ENCODE measurements at regions not wholly inside any gene's neighbourhood (a gene's known extent, or its start where the extent isn't known, plus 50 kb on each side); places are given as distances from the start of the nearest gene placed in this dataset.

GRCh38 chr2:238963161-238963970, 115.5 kb downstream of the TWIST2 start:
- Histone ChIP-seq H3K9me3 (peaks cover 0 to 8% (median 0%) of the 10 kb centered on the region in 12 donors), H3K36me3 (no peaks in the 10 kb centered on the region), H3K27me3 (no peaks in the 10 kb centered on the region), H3K4me1 (no peaks in the 10 kb centered on the region), H3K27ac (no peak overlapping the region), H3K4me3 (no peak overlapping the region)
- intact Hi-C loops (cut with DNase I): loop anchor here in 2 of 10 donors (10.0 kb wide), 1 partner anchor 599 kb away; no protein-coding TSS in a partner anchor
- 71 to 73% (median 73%) methylated on average over 14 to 15 of the region's 15 CpGs for WGBS, 4 donors
- no peak for TF ChIP-seq CTCF (IDR thresholded peaks at IDR 0.05)
- TF ChIP-seq POLR2A (IDR thresholded peaks at IDR 0.05): no peak
- DNase-seq: peak in 1 of 5 donors; percentile 11
- ATAC-seq: no peak

GRCh38 chr2:238963971-238964328, 116.1 kb downstream of the TWIST2 start:
- no peaks in the 10 kb centered on the region for H3K4me1 ChIP-seq
- no peak for TF ChIP-seq CTCF (IDR thresholded peaks at IDR 0.05)
- no peak for TF ChIP-seq POLR2A (IDR thresholded peaks at IDR 0.05)
- WGBS, 4 donors: 70 to 89% (median 81%) methylated on average over 2 of the region's 2 CpGs
- intact Hi-C loops (cut with DNase I): loop anchor here in 2 of 10 donors (10.0 kb wide), 1 partner anchor 599 kb away; no protein-coding TSS in a partner anchor
- no peaks in the 10 kb centered on the region for H3K36me3 ChIP-seq
- no peaks in the 10 kb centered on the region for H3K27me3 ChIP-seq
- H3K27ac ChIP-seq: no peak overlapping the region
- peak in 1 of 5 donors; percentile 10 for DNase-seq
- no peak overlapping the region for H3K4me3 ChIP-seq
- ATAC-seq: no peak
- peaks cover 0 to 8% (median 0%) of the 10 kb centered on the region in 12 donors for H3K9me3 ChIP-seq

DNA sequence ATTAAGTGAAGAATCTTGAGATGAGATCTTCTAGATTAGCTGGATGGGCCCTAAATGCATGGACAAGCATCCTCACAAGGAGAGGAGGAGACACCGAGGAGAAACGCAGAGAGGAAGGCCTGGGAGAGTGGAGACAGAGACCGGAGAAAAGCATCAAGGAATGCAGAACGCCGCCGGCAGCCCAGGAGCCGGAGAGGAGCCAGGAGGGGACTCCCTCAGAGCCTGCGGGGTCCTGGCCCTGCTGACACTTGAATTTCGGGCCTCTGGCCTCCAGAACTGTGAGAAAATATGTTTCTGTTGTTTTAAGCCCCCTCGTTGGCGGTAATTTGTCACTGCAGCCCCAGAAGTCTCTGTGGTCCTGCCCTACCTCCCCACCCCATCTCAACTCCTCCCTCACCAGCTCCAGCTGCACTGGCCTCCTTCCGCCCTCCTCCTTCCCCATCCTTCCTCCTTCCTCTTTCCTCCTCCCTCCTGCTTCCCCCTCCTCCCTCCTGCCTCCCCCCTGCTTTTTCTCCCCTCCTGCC, 116.7 kb downstream of the TWIST2 start:
- Histone ChIP-seq H3K9me3 (peaks cover 0 to 8% (median 0%) of the 10 kb centered on the region in 12 donors), H3K4me3 (no peak overlapping the region), H3K27me3 (peaks cover 0 to under 1% (median 0%) of the 10 kb centered on the region in 9 donors), H3K36me3 (no peaks in the 10 kb centered on the region), H3K4me1 (no peaks in the 10 kb centered on the region), H3K27ac (no peak overlapping the region)
- 65 to 80% (median 71%) methylated on average over 12 of the region's 12 CpGs for WGBS, 4 donors
- TF ChIP-seq POLR2A (IDR thresholded peaks at IDR 0.05) (no peak), CTCF (IDR thresholded peaks at IDR 0.05) (no peak)
- ATAC-seq: no peak
- DNase-seq: peak in 1 of 5 donors; percentile 5
- intact Hi-C loops (cut with DNase I): loop anchor here in 2 of 10 donors (10.0 kb wide), 1 partner anchor 600 kb away; no protein-coding TSS in a partner anchor

DNA sequence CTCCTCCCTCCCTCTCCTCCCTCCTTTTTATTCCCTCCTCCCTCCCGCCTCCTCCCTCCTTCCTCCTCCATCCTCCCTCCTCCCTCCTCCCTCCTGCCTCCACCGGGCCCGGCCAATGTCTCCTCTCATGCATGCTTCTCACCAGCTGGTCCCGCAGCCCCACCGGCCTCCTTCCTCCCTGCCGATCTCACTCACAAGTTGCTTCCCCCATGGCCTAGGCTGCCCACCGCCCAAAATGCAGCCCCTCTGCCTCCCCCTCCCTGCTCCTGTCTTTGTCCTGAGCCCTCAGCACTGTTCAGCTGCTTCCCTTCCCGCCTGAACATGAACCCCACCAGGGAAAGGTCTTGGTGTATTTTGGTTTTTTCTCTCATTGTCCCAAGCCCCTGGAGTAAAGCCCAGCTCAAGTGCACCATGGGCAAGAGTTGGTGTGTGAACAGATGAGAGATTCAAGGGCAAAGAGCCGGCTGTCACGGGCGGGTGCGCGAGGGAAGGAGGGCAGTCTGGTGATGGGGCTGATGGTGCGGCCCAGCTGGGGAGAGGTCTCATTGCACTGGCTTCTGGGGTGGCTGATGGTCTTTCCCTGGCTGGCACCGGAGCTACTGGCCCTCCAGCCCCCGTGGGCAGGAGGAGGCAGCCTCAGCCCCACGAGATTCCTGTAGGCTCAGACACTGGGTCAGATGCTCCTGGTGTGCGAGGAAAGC, 117.6 kb downstream of the TWIST2 start:
- peaks cover 0 to 8% (median 0%) of the 10 kb centered on the region in 9 donors for H3K27me3 ChIP-seq
- H3K9me3 ChIP-seq: peaks cover 0 to 8% (median 0%) of the 10 kb centered on the region in 12 donors
- intact Hi-C loops (cut with DNase I): loop anchor here in 2 of 10 donors (10.0 kb wide), 1 partner anchor 601 kb away; no protein-coding TSS in a partner anchor
- TF ChIP-seq CTCF (IDR thresholded peaks at IDR 0.05): no peak
- no peak for TF ChIP-seq POLR2A (IDR thresholded peaks at IDR 0.05)
- H3K4me3 ChIP-seq: no peak overlapping the region
- H3K4me1 ChIP-seq: no peaks in the 10 kb centered on the region
- no peaks in the 10 kb centered on the region for H3K36me3 ChIP-seq
- DNase-seq: peak in 1 of 5 donors; percentile 24
- ATAC-seq: no peak
- WGBS, 4 donors: 81 to 86% (median 85%) methylated on average over 17 to 18 of the region's 18 CpGs
- no peak overlapping the region for H3K27ac ChIP-seq
